CD4-positive, alpha-beta memory T cell (primary cell): ENCODE measurements at regions not wholly inside any gene's neighbourhood (a gene's known extent, or its start where the extent isn't known, plus 50 kb on each side); places are given as distances from the start of the nearest gene placed in this dataset.
A peak's percentile ranks its signal among the peaks of the same experiment; 100 is the strongest.
"Not testable (repeated sequence)": the region's sequence is repeated elsewhere in the genome, so short reads cannot be mapped to it uniquely, and the experiment has no call there.

Source experiments
- CTCF ChIA-PET: fragments of 350-600 bp; sonication (Branson Sonifier 250); formaldehyde crosslinking; loops from one replicate; lab custom pipeline; 2021; ENCODE audit warnings: inconsistent platforms; ENCODE audit not compliant: partially characterized antibody; lab: Charles Lee
- POLR2A ChIA-PET: fragments of 350-600 bp; sonication (Branson Sonifier 250); formaldehyde crosslinking; loops from one replicate; lab custom pipeline; 2021; ENCODE audit not compliant: partially characterized antibody; lab: Charles Lee
- DNase-seq, 5 donors: peaks; one replicate each; pipeline versions ENCODE4 v3.0.0 to v3.0.0-alpha.2; 2020 to 2022; ENCODE audit warnings: mixed read lengths in 1 of 5
- H3K27ac ChIP-seq: one replicate; pipeline ENCODE4 v1.7.0; 2013; ENCODE audit warnings: low read depth, low read length
- H3K27me3 ChIP-seq: 2 replicates; pipeline ENCODE4 v1.7.0; 2013; ENCODE audit warnings: mild to moderate bottlenecking, low read length, moderate library complexity; ENCODE audit not compliant: insufficient read depth
- H3K36me3 ChIP-seq: 2 replicates; pipeline ENCODE4 v1.7.0; 2013; ENCODE audit warnings: mild to moderate bottlenecking, low read length, moderate library complexity; ENCODE audit not compliant: insufficient read depth
- H3K4me1 ChIP-seq: 2 replicates; pipeline ENCODE4 v1.7.0; 2013; ENCODE audit warnings: mild to moderate bottlenecking, low read length, moderate library complexity; ENCODE audit not compliant: insufficient read depth
- H3K4me3 ChIP-seq, 2 donors: one replicate each; pipeline ENCODE4 v1.7.0; 2013; ENCODE audit warnings: low read length in 2 of 2, mild to moderate bottlenecking in 1 of 2
- H3K9me3 ChIP-seq, 2 donors: one replicate each; pipeline ENCODE4 v1.7.0; 2013; ENCODE audit warnings: low read length in 2 of 2, control low read depth in 1 of 2; ENCODE audit not compliant: control insufficient read depth in 1 of 2
- H3K27ac Mint-ChIP-seq, 7 donors: one replicate each; pipeline ENCODE4 v1.8.0; 2020 to 2021; ENCODE audit warnings: mixed read lengths in 7 of 7, mild to moderate bottlenecking in 6 of 7, inconsistent platforms in 3 of 7, moderate library complexity in 3 of 7
- H3K27me3 Mint-ChIP-seq, 2 donors: one replicate each; pipeline ENCODE4 v1.8.0; 2020 to 2021; ENCODE audit warnings: mixed read lengths in 2 of 2
- H3K36me3 Mint-ChIP-seq, 2 donors: one replicate each; pipeline ENCODE4 v1.8.0; 2020 to 2021; ENCODE audit warnings: mixed read lengths in 2 of 2, inconsistent platforms in 1 of 2, mild to moderate bottlenecking in 1 of 2
- H3K4me1 Mint-ChIP-seq, 4 donors: one replicate each; pipeline ENCODE4 v1.8.0; 2020 to 2021; ENCODE audit warnings: mixed read lengths in 4 of 4, mild to moderate bottlenecking in 1 of 4
- H3K4me3 Mint-ChIP-seq, 8 donors: one replicate each; pipeline ENCODE4 v1.8.0; 2020 to 2021; ENCODE audit warnings: mixed read lengths in 8 of 8, mild to moderate bottlenecking in 7 of 8, moderate library complexity in 6 of 8, inconsistent platforms in 3 of 8
- H3K9me3 Mint-ChIP-seq, 8 donors: one replicate each; pipeline ENCODE4 v1.8.0; 2020 to 2021; ENCODE audit warnings: mixed read lengths in 8 of 8, mild to moderate bottlenecking in 5 of 8, inconsistent platforms in 3 of 8, moderate library complexity in 1 of 8
- intact Hi-C: fragments of 100-400 bp; cut with micrococcal nuclease; formaldehyde crosslinking; loops from one replicate; pipeline ENCODE4 v1.15.1; 2023

- H3K27ac ChIP-seq = no peak overlapping the region
- no peak overlapping the region for H3K4me3 Mint-ChIP-seq
- intact Hi-C loops = no loop called here
- no peaks in the 10 kb centered on the region for H3K4me1 Mint-ChIP-seq
- DNase-seq = no peak
- ChIA-PET POLR2A (no interaction called here), CTCF (no interaction called here)
- no peak overlapping the region for H3K4me3 ChIP-seq
- no peaks in the 10 kb centered on the region for H3K27me3 Mint-ChIP-seq
- peaks cover 0 to 8% (median 5%) of the 10 kb centered on the region in 8 donors for H3K9me3 Mint-ChIP-seq
- H3K27ac Mint-ChIP-seq = no peak overlapping the region
- H3K27me3 ChIP-seq = no peaks in the 10 kb centered on the region
- no peaks in the 10 kb centered on the region for H3K4me1 ChIP-seq
- H3K9me3 ChIP-seq = no peaks in the 10 kb centered on the region
- H3K36me3 ChIP-seq = no peaks in the 10 kb centered on the region
- H3K36me3 Mint-ChIP-seq = no peaks in the 10 kb centered on the region
These were observed 445.5 kb upstream of the CDH10 start for GRCh38 chr5:25090275-25090674.

GRCh38 chr5:25088689-25089088, 443.9 kb upstream of the CDH10 start:
- intact Hi-C loops, POLR2A ChIA-PET, H3K4me3 ChIP-seq, H3K36me3 Mint-ChIP-seq, H3K9me3 ChIP-seq, H3K27me3 ChIP-seq, H3K4me3 Mint-ChIP-seq, H3K27ac ChIP-seq, CTCF ChIA-PET, H3K27me3 Mint-ChIP-seq, H3K4me1 Mint-ChIP-seq, H3K36me3 ChIP-seq, H3K27ac Mint-ChIP-seq, DNase-seq, H3K4me1 ChIP-seq: not testable (repeated sequence)
- H3K9me3 Mint-ChIP-seq = peaks cover 0 to 11% (median 6%) of the 10 kb centered on the region in 8 donors

GRCh38 chr5:25083261-25083660, 438.5 kb upstream of the CDH10 start:
- H3K27me3 ChIP-seq, H3K4me3 ChIP-seq, H3K4me1 ChIP-seq, DNase-seq, CTCF ChIA-PET, H3K4me3 Mint-ChIP-seq, H3K27me3 Mint-ChIP-seq, H3K27ac Mint-ChIP-seq, intact Hi-C loops, POLR2A ChIA-PET, H3K9me3 ChIP-seq, H3K27ac ChIP-seq, H3K36me3 Mint-ChIP-seq, H3K4me1 Mint-ChIP-seq, H3K36me3 ChIP-seq, H3K9me3 Mint-ChIP-seq: not testable (repeated sequence)

GRCh38 chr5:25066239-25066638, 421.5 kb upstream of the CDH10 start:
- intact Hi-C loops = no loop called here
- H3K36me3 Mint-ChIP-seq = no peaks in the 10 kb centered on the region
- ChIA-PET CTCF (no interaction called here), POLR2A (no interaction called here)
- DNase-seq = no peak
- H3K4me1 Mint-ChIP-seq = no peaks in the 10 kb centered on the region
- no peak overlapping the region for H3K4me3 Mint-ChIP-seq
- no peak overlapping the region for H3K4me3 ChIP-seq
- no peaks in the 10 kb centered on the region for H3K27me3 Mint-ChIP-seq
- no peak overlapping the region for H3K27ac Mint-ChIP-seq
- H3K27ac ChIP-seq = no peak overlapping the region
- no peaks in the 10 kb centered on the region for H3K27me3 ChIP-seq
- no peaks in the 10 kb centered on the region for H3K36me3 ChIP-seq
- H3K9me3 ChIP-seq = peaks cover 0 to 5% of the 10 kb centered on the region in 2 donors
- no peaks in the 10 kb centered on the region for H3K4me1 ChIP-seq
- H3K9me3 Mint-ChIP-seq = peaks cover 2 to 13% (median 7%) of the 10 kb centered on the region in 8 donors

GRCh38 chr5:25064306-25064705, 419.5 kb upstream of the CDH10 start:
- no peak overlapping the region for H3K4me3 Mint-ChIP-seq
- Histone ChIP-seq H3K27ac (no peak overlapping the region), H3K4me3 (no peak overlapping the region), H3K4me1 (no peaks in the 10 kb centered on the region), H3K9me3 (peaks cover 0 to 5% of the 10 kb centered on the region in 2 donors), H3K36me3 (no peaks in the 10 kb centered on the region), H3K27me3 (no peaks in the 10 kb centered on the region)
- H3K4me1 Mint-ChIP-seq = no peaks in the 10 kb centered on the region
- peaks cover 3 to 15% (median 10%) of the 10 kb centered on the region in 8 donors for H3K9me3 Mint-ChIP-seq
- intact Hi-C loops = no loop called here
- no peak overlapping the region for H3K27ac Mint-ChIP-seq
- ChIA-PET POLR2A (no interaction called here), CTCF (no interaction called here)
- H3K36me3 Mint-ChIP-seq = no peaks in the 10 kb centered on the region
- no peaks in the 10 kb centered on the region for H3K27me3 Mint-ChIP-seq
- DNase-seq = no peak

GRCh38 chr5:25060575-25060974, 415.8 kb upstream of the CDH10 start:
- POLR2A ChIA-PET = no interaction called here
- intact Hi-C loops = no loop called here
- no peak overlapping the region for H3K4me3 ChIP-seq
- no peak for DNase-seq
- H3K4me3 Mint-ChIP-seq = no peak overlapping the region
- no peaks in the 10 kb centered on the region for H3K36me3 ChIP-seq
- H3K4me1 ChIP-seq = no peaks in the 10 kb centered on the region
- H3K9me3 Mint-ChIP-seq = peaks cover 0 to 18% (median 8%) of the 10 kb centered on the region in 8 donors
- H3K27me3 ChIP-seq = no peaks in the 10 kb centered on the region
- CTCF ChIA-PET = no interaction called here
- no peaks in the 10 kb centered on the region for H3K4me1 Mint-ChIP-seq
- H3K27me3 Mint-ChIP-seq = no peaks in the 10 kb centered on the region
- H3K36me3 Mint-ChIP-seq = no peaks in the 10 kb centered on the region
- peak overlapping the region in 1 of 7 donors; percentile 13 for H3K27ac Mint-ChIP-seq
- no peak overlapping the region for H3K27ac ChIP-seq
- no peaks in the 10 kb centered on the region for H3K9me3 ChIP-seq

GRCh38 chr5:25056836-25057235, 412.1 kb upstream of the CDH10 start:
- no peaks in the 10 kb centered on the region for H3K36me3 ChIP-seq
- H3K27ac Mint-ChIP-seq = no peak overlapping the region
- H3K9me3 ChIP-seq = peaks cover 0 to 4% of the 10 kb centered on the region in 2 donors
- H3K27me3 Mint-ChIP-seq = no peaks in the 10 kb centered on the region
- POLR2A ChIA-PET = no interaction called here
- no peak overlapping the region for H3K4me3 Mint-ChIP-seq
- H3K9me3 Mint-ChIP-seq = peaks cover 0 to 15% (median 9%) of the 10 kb centered on the region in 8 donors
- H3K4me3 ChIP-seq = no peak overlapping the region
- DNase-seq = no peak
- no peaks in the 10 kb centered on the region for H3K27me3 ChIP-seq
- CTCF ChIA-PET = no interaction called here
- no peaks in the 10 kb centered on the region for H3K4me1 ChIP-seq
- H3K27ac ChIP-seq = no peak overlapping the region
- intact Hi-C loops = no loop called here
- no peaks in the 10 kb centered on the region for H3K4me1 Mint-ChIP-seq
- no peaks in the 10 kb centered on the region for H3K36me3 Mint-ChIP-seq

GRCh38 chr5:25033658-25034057, 388.9 kb upstream of the CDH10 start:
- Mint-ChIP-seq H3K4me1 (no peaks in the 10 kb centered on the region), H3K9me3 (peaks cover 6 to 35% (median 16%) of the 10 kb centered on the region in 8 donors), H3K27ac (no peak overlapping the region), H3K36me3 (no peaks in the 10 kb centered on the region), H3K4me3 (no peak overlapping the region), H3K27me3 (no peaks in the 10 kb centered on the region)
- Histone ChIP-seq H3K9me3 (no peaks in the 10 kb centered on the region), H3K27ac (no peak overlapping the region), H3K36me3 (no peaks in the 10 kb centered on the region), H3K4me3 (no peak overlapping the region), H3K4me1 (no peaks in the 10 kb centered on the region), H3K27me3 (no peaks in the 10 kb centered on the region)
- POLR2A ChIA-PET = no interaction called here
- intact Hi-C loops = no loop called here
- CTCF ChIA-PET = no interaction called here
- no peak for DNase-seq
